RWPE2 (cell line): ENCODE measurements at regions not wholly inside any gene's neighbourhood (a gene's known extent, or its start where the extent isn't known, plus 50 kb on each side); places are given as distances from the start of the nearest gene placed in this dataset.

Experiments
- ATAC-seq: fragments of 200-7000 bp; cut with Tn5 transposase; 3 replicates; pipeline ENCODE4 v1.9.1; 2021; ENCODE audit warnings: low read depth
- DNase-seq: peaks from one replicate; pipeline ENCODE4 v3.0.0-alpha.2; 2020; ENCODE audit warnings: low spot score
- H3K27ac ChIP-seq: fragments of 450-650 bp; 2 replicates; pipeline ENCODE4 v1.5.1; 2017; ENCODE audit warnings: mild to moderate bottlenecking; ENCODE audit not compliant: poor library complexity, severe bottlenecking
- H3K27me3 ChIP-seq: fragments of 250-450 bp; sonication (Bioruptor Pico); 2 replicates; pipeline ENCODE4 v1.5.1; 2021; ENCODE audit warnings: mild to moderate bottlenecking, moderate library complexity; ENCODE audit not compliant: insufficient read depth, poor library complexity, severe bottlenecking
- H3K36me3 ChIP-seq: fragments of 250-450 bp; sonication (Bioruptor Pico); 2 replicates; pipeline ENCODE4 v1.5.1; 2020; ENCODE audit warnings: low read depth, mild to moderate bottlenecking, moderate library complexity
- H3K4me1 ChIP-seq: fragments of 250-450 bp; sonication (Bioruptor Pico); 2 replicates; pipeline ENCODE4 v1.5.1; 2021; ENCODE audit warnings: mild to moderate bottlenecking, moderate library complexity; ENCODE audit not compliant: insufficient read depth, poor library complexity, severe bottlenecking
- H3K4me3 ChIP-seq: fragments of 250-450 bp; sonication (Bioruptor Pico); 2 replicates; pipeline ENCODE4 v1.5.1; 2021; ENCODE audit warnings: mild to moderate bottlenecking, moderate library complexity; ENCODE audit not compliant: severe bottlenecking
- H3K9me3 ChIP-seq: fragments of 250-450 bp; sonication (Bioruptor Pico); 2 replicates; pipeline ENCODE4 v1.5.1; 2021; ENCODE audit warnings: mild to moderate bottlenecking, moderate library complexity; ENCODE audit not compliant: severe bottlenecking
- CTCF ChIP-seq: fragments of 450-650 bp; IDR thresholded peaks from one replicate; pipeline ENCODE4 v1.5.1; 2017; ENCODE audit warnings: mild to moderate bottlenecking, moderate library complexity; ENCODE audit not compliant: poor library complexity, severe bottlenecking

DNA sequence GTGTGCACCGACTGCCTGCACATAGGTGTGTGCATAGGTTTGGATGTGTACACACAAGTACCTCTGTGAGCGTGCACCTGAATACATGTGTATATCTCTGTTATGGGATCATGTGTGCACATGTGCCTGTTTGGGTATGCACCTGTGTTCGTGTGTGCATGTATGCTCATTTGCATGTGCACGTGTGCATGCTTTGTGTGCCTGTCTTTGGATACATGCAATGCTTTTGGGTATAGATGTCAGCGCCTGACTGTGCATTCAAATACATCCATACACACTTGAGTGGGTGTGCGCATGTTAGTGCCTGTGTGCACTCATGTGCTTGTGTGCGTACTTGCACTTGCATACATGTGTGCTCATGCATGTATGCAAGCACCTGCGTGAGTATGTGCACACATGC is 258.1 kb downstream of the IRX2 start:
- no peak overlapping the region for H3K4me3 ChIP-seq
- DNase-seq, result no peak
- no peak for TF ChIP-seq CTCF
- no peaks in the 10 kb centered on the region for H3K4me1 ChIP-seq
- H3K9me3 ChIP-seq, result peaks cover 3% of the 10 kb centered on the region
- H3K27me3 ChIP-seq, result peaks cover 4% of the 10 kb centered on the region
- ATAC-seq, result no peak
- no peaks in the 10 kb centered on the region for H3K36me3 ChIP-seq
- H3K27ac ChIP-seq, result no peak overlapping the region

DNA sequence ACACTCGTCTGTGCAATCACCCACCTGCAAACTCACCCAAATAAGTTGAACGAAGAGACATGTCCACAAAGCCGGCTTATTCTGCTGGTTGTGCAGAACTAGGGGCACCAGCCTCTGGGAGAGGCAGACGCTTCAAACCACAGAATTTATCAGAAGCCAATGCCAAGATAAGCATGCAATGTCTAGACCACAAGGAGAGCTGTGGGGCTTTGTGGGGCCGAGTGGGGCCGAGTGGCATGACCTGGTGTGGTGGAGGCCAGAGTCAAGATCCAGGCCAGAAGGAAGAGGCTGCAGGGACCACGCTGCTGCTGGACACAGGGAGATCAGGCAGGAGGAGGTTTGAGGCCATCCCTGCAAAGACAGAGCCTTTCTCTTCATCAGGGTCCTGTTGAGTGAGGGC is 259.0 kb downstream of the IRX2 start:
- DNase-seq, result no peak
- TF ChIP-seq CTCF, result no peak

GRCh38 chr5:2491846-2492245 is 259.6 kb downstream of the IRX2 start:
- Histone ChIP-seq H3K9me3 (peaks cover 3% of the 10 kb centered on the region), H3K36me3 (no peaks in the 10 kb centered on the region), H3K4me1 (no peaks in the 10 kb centered on the region), H3K4me3 (no peak overlapping the region), H3K27me3 (no peaks in the 10 kb centered on the region), H3K27ac (no peak overlapping the region)
- ATAC-seq (no peak), DNase-seq (no peak)
- TF ChIP-seq CTCF, result no peak

More for the DNA sequence above, 259.0 kb downstream of the IRX2 start:
- no peak for ATAC-seq
- no peak overlapping the region for H3K27ac ChIP-seq
- peaks cover 3% of the 10 kb centered on the region for H3K9me3 ChIP-seq
- H3K27me3 ChIP-seq, result no peaks in the 10 kb centered on the region
- no peak overlapping the region for H3K4me3 ChIP-seq
- no peaks in the 10 kb centered on the region for H3K36me3 ChIP-seq
- H3K4me1 ChIP-seq, result no peaks in the 10 kb centered on the region

- H3K36me3 ChIP-seq, result no peaks in the 10 kb centered on the region
- peaks cover 8% of the 10 kb centered on the region for H3K9me3 ChIP-seq
- DNase-seq (no peak), ATAC-seq (no peak)
- H3K4me1 ChIP-seq, result no peaks in the 10 kb centered on the region
- no peak for TF ChIP-seq CTCF
- no peak overlapping the region for H3K27ac ChIP-seq
- H3K4me3 ChIP-seq, result no peak overlapping the region
- H3K27me3 ChIP-seq, result no peaks in the 10 kb centered on the region
These were observed 262.2 kb downstream of the IRX2 start for GRCh38 chr5:2489306-2489705.

- H3K4me1 ChIP-seq, result no peaks in the 10 kb centered on the region
- H3K4me3 ChIP-seq, result no peak overlapping the region
- TF ChIP-seq CTCF, result no peak
- H3K27ac ChIP-seq, result no peak overlapping the region
- no peak for DNase-seq
- no peaks in the 10 kb centered on the region for H3K27me3 ChIP-seq
- ATAC-seq, result no peak
- no peaks in the 10 kb centered on the region for H3K36me3 ChIP-seq
- H3K9me3 ChIP-seq, result peaks cover 8% of the 10 kb centered on the region
These were observed 262.9 kb downstream of the IRX2 start for GRCh38 chr5:2488593-2488992.
